HG02798 (cell line): ENCODE measurements at regions not wholly inside any gene's neighbourhood (a gene's known extent, or its start where the extent isn't known, plus 50 kb on each side); places are given as distances from the start of the nearest gene placed in this dataset.

Experiments used
- ATAC-seq: cut with Tn5 transposase; IDR thresholded peaks from one replicate; pipeline ENCODE4 v1.9.1; 2021; ENCODE audit warnings: mild to moderate bottlenecking; ENCODE audit not compliant: unreplicated experiment, poor library complexity

GRCh38 chr20:40424695-40425094 is 264.3 kb downstream of the MAFB start:
- no peak for ATAC-seq

GRCh38 chr20:40422656-40423055 is 266.4 kb downstream of the MAFB start:
- no peak for ATAC-seq

GRCh38 chr20:40416274-40416673 is 272.8 kb downstream of the MAFB start:
- ATAC-seq, result no peak

- no peak for ATAC-seq
Observed at GRCh38 chr20:40414843-40415615, 274.0 kb downstream of the MAFB start.

GRCh38 chr20:40410028-40410427 is 279.0 kb downstream of the MAFB start:
- ATAC-seq, result no peak

- no peak for ATAC-seq
Observed at GRCh38 chr20:40397467-40397866, 291.6 kb downstream of the MAFB start.

- ATAC-seq, result no peak
Observed at GRCh38 chr20:40393197-40394079, 295.6 kb downstream of the MAFB start.

GRCh38 chr20:40390654-40391053 is 298.4 kb downstream of the MAFB start:
- ATAC-seq, result no peak

GRCh38 chr20:40370800-40371199 is 318.2 kb downstream of the MAFB start:
- no peak for ATAC-seq

- ATAC-seq, result no peak
Observed at GRCh38 chr20:40368876-40369275, 320.2 kb downstream of the MAFB start.

GRCh38 chr20:40361916-40362315 is 327.1 kb downstream of the MAFB start:
- ATAC-seq, result no peak

GRCh38 chr20:40359131-40359912 is 329.7 kb downstream of the MAFB start:
- ATAC-seq, result no peak

- no peak for ATAC-seq
Observed at GRCh38 chr20:40354880-40355279, 334.2 kb downstream of the MAFB start.

- ATAC-seq, result no peak
Observed at GRCh38 chr20:40343390-40343789, 345.6 kb downstream of the MAFB start.

- no peak for ATAC-seq
Observed at GRCh38 chr20:40341561-40341960, 347.5 kb downstream of the MAFB start.

GRCh38 chr20:40339661-40340449 is 349.2 kb downstream of the MAFB start:
- ATAC-seq, result no peak

- no peak for ATAC-seq
Observed at GRCh38 chr20:40336533-40336932, 352.5 kb downstream of the MAFB start.

- no peak for ATAC-seq
Observed at GRCh38 chr20:40335901-40336351, 353.1 kb downstream of the MAFB start.

- no peak for ATAC-seq
Observed at GRCh38 chr20:40335437-40335836, 353.6 kb downstream of the MAFB start.

- ATAC-seq, result no peak
Observed at GRCh38 chr20:40333591-40333990, 355.4 kb downstream of the MAFB start.
